GM23248 (cell line): ENCODE measurements at regions not wholly inside any gene's neighbourhood (a gene's known extent, or its start where the extent isn't known, plus 50 kb on each side); places are given as distances from the start of the nearest gene placed in this dataset.

Source experiments
- EZH2 ChIP-seq: fragments of 200-600 bp; sonication (generic); IDR thresholded peaks from 2 replicates; pipeline ENCODE4 v1.6.1; 2018; ENCODE audit warnings: antibody characterized with exemption, mild to moderate bottlenecking; ENCODE audit not compliant: insufficient read depth, poor library complexity, severe bottlenecking
- EZH2phosphoT487 ChIP-seq: fragments of 200-600 bp; sonication (generic); IDR thresholded peaks from 2 replicates; pipeline ENCODE4 v1.6.1; 2018; ENCODE audit warnings: antibody characterized with exemption, moderate library complexity, mild to moderate bottlenecking, low read depth; ENCODE audit not compliant: insufficient read depth

DNA sequence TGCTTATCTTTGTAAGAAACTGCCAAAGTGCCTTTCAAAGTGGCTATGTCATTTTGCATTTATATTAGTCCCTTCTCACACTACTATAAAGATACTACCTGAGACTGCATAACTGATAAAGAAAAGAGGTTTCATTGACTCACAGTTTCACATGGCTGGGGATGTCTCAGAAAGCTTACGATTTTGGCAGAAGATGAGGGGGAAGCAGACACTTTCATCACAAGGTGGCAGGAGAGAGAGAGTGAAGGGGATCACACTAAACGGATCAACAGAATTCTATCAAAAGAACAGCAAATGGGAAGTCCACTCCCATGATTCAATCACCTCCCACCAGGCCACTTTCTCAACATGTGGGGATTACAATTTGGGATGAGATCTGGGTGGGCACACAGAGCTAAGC, 1352.0 kb upstream of the B3GALT2 start:
- TF ChIP-seq EZH2 (no peak), EZH2phosphoT487 (no peak)
